GM10248 (cell line): ENCODE measurements at regions not wholly inside any gene's neighbourhood (a gene's known extent, or its start where the extent isn't known, plus 50 kb on each side); places are given as distances from the start of the nearest gene placed in this dataset.

Experiments
- CTCF ChIA-PET: fragments of 300-600 bp; sonication (Branson Sonifier 250); formaldehyde crosslinking; extraction: SDS; loops from one replicate; lab custom pipeline; 2021; ENCODE audit warnings: antibody characterized with exemption; lab: Yijun Ruan, JAX
- POLR2A ChIA-PET: fragments of 350-650 bp; sonication (Branson Sonifier 250); formaldehyde crosslinking; extraction: SDS; loops from one replicate; lab custom pipeline; 2020; ENCODE audit warnings: antibody characterized with exemption; lab: Yijun Ruan, JAX
- DNase-seq: peaks from one replicate; pipeline ENCODE4 v3.0.0; 2012; ENCODE audit errors: extremely low spot score
- TF ChIP-seq, protein P1 (sequence below): IDR thresholded peaks from 2 replicates; pipeline ENCODE4 v1.5.1; 2012; ENCODE audit warnings: mild to moderate bottlenecking, low read depth; ENCODE audit errors: extremely low read depth, missing control alignments, control extremely low read depth

DNA sequence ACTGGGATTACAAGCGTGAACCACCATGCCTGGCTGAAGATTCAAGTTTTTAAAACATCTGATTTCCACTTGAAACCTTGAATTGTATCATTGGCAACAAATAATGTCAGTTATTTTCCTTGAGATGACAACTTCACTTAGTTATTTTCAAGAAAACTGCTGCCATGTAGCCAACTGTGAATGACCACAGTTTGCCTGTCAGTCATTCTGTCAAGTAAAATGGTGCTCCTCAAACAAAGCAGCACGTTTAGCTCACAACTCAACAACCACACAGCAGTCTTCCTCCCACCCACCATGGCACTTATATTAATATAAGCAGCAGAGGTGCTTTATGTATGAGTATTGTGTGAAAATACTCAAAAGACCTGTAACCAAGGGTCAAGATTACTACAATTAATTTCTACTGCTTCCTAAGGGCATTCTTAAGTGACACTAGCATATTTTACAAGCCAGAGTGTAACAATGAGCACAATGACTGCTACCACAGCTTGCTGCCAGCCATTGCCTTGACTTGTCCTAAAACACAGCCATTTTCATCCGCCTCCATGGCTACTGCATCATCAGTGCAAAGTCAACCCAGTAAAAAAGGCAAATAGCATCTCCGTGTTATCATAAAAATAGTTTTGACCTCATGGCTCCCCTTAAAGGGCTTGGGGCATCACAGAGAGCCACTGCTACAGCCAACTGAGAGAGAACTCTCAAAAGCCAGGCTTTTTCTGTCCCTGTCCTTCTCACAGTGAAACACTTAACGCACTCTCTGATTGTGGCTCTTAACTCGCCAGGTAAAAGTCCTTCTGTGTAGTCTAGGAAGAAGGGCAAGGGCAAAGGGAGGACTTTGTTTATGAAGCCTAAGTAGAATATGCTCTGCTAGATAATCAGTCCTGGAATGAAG is 96.4 kb upstream of the TAB2 start:
- ChIA-PET CTCF (interaction anchor here (1.9 kb wide), 1 partner anchor 193 kb away, joined by 4 read pairs; no protein-coding TSS in a partner anchor), POLR2A (no interaction called here)
- DNase-seq, result no peak
- TF ChIP-seq, protein P1, sequence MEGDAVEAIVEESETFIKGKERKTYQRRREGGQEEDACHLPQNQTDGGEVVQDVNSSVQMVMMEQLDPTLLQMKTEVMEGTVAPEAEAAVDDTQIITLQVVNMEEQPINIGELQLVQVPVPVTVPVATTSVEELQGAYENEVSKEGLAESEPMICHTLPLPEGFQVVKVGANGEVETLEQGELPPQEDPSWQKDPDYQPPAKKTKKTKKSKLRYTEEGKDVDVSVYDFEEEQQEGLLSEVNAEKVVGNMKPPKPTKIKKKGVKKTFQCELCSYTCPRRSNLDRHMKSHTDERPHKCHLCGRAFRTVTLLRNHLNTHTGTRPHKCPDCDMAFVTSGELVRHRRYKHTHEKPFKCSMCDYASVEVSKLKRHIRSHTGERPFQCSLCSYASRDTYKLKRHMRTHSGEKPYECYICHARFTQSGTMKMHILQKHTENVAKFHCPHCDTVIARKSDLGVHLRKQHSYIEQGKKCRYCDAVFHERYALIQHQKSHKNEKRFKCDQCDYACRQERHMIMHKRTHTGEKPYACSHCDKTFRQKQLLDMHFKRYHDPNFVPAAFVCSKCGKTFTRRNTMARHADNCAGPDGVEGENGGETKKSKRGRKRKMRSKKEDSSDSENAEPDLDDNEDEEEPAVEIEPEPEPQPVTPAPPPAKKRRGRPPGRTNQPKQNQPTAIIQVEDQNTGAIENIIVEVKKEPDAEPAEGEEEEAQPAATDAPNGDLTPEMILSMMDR, result no peak

DNA sequence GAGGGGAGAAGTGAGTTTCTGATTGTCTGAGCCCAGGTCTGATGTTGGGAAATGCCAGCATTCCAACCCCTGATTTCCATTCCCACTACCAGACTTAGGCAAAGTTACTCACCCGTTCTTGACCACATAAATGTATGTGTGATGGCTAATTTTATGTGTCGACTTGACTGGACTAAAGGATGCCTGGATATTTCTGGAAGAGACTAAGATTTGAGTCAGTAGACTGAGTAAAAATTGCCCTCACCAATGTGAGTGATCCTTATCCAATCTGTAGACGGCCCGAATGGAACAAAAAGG is 95.8 kb upstream of the TAB2 start:
- CTCF ChIA-PET, result no interaction called here
- no peak for DNase-seq

DNA sequence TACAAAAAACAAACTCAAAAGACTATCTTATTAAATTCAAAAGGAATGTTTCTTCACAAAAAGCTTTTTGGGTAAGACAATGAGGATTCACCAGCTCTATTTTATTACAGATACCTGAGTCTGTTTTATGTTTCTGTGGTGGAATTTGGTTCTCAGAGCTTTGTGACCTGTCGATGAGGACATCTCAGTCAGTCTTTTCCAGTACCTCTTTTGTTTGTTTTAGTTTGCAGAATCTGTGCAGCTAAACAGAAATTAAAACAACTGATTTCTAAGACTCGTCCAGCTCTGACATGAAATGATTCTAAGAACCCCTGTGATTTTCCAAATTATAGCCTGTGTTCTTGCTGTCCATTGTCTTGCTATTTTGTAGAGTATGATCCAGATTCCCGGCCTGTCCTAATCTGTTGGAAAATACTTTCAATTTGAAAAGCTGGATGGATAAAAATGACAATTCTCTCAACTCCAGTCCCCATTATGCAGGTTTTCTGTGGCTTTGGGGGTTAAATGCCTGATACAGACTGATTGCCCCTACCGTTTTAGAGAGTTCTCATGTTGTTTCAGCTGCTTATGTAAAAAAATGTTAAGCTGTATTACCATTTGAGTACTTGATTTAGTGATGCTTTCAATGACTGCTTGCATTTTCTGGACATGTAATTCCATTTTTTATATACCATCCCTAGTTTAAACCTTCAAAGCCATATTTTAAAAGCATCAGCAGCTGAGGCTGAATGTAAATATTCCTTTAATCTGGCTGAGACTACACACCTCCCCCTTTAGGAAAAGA is 94.2 kb upstream of the TAB2 start:
- POLR2A ChIA-PET, result no interaction called here
- no peak for DNase-seq
- TF ChIP-seq, protein P1, result no peak
- CTCF ChIA-PET, result interaction anchor here (1.1 to 1.5 kb wide), 4 partner anchors 10 to 142 kb away, joined by 3 to 7 read pairs (median 4); no protein-coding TSS in a partner anchor

More for the DNA sequence above, 95.8 kb upstream of the TAB2 start:
- TF ChIP-seq, protein P1, result no peak
- POLR2A ChIA-PET, result no interaction called here

DNA sequence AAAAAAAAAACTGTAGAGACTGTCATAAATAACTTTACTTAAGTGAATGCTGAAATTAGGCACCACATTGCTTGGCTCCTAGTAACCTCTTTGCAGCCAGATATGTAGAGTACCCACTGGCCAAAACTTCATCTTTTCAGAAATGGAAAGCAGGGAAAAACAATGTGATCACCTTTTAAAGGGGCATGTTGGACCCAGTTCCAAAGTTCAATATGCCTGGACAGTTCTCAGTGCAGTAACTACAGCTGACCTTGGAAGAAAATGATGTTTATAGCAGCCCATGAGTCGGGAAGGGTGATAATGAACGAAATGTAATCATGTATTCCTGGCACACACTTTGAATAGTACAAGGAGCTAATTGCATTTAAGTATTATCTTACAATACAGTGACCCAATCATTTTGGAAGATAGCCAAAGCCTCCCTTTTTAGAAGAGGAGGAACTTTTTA is 93.6 kb upstream of the TAB2 start:
- ChIA-PET CTCF (interaction anchor here (1.1 to 1.5 kb wide), 3 partner anchors 11 to 143 kb away, joined by 3 to 4 read pairs (median 4); no protein-coding TSS in a partner anchor), POLR2A (interaction anchor here (0.6 kb wide), 1 partner anchor 456 kb away, joined by 3 read pairs; no protein-coding TSS in a partner anchor)
- no peak for DNase-seq
- TF ChIP-seq, protein P1, result no peak

DNA sequence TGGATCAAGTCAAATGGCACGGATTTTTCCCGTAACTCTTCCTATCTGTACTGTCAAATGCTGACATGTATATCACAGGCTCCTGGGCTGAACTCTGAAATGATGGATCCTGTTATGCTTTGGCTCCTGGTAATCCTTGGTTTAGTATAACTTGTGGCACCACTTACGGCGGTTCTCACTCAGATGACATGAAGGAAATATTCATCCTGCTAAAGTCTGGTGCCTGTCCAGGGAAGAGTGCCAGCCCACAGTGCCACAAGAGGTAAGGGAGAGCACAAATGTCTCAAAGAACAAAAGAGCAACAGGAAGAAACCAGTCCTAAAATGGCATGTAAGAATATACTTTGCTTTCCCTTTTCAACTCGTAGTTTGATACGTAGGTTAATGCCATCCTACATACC is 93.1 kb upstream of the TAB2 start:
- POLR2A ChIA-PET, result interaction anchor here (0.6 kb wide), 1 partner anchor 456 kb away, joined by 3 read pairs; no protein-coding TSS in a partner anchor
- no peak for DNase-seq
- CTCF ChIA-PET, result interaction anchor here (1.5 kb wide), 1 partner anchor 11 kb away, joined by 4 read pairs; no protein-coding TSS in a partner anchor
- TF ChIP-seq, protein P1, result no peak

DNA sequence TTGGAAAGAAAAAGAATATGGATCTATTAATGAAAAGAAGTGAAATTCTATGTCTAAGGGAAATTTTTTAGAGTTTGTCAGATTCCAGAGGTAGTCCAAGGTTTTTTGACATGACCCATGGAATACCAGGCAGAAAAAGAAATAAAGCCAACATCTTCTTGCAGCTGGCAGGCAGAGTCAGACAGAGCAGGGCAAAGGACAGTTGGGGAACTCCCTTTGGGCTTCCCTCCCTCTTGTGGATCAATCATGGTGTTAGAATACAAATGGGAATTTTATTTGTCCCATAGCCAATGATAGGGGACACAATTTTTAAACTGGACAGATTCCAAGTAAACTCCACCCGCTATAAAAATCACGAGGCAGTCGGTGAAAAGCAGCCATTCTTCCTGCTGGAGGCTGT is 92.1 kb upstream of the TAB2 start:
- TF ChIP-seq, protein P1, result no peak
- no peak for DNase-seq
- POLR2A ChIA-PET, result no interaction called here
- CTCF ChIA-PET, result interaction anchor here (1.5 kb wide), 1 partner anchor 10 kb away, joined by 4 read pairs; no protein-coding TSS in a partner anchor
